ENCODE measurements at regions not wholly inside any gene's neighbourhood (a gene's known extent, or its start where the extent isn't known, plus 50 kb on each side); places are given as distances from the start of the nearest gene placed in this dataset.
A peak's percentile ranks its signal among the peaks of the same experiment; 100 is the strongest.
"Not testable (repeated sequence)": the region's sequence is repeated elsewhere in the genome, so short reads cannot be mapped to it uniquely, and the experiment has no call there.

DNA sequence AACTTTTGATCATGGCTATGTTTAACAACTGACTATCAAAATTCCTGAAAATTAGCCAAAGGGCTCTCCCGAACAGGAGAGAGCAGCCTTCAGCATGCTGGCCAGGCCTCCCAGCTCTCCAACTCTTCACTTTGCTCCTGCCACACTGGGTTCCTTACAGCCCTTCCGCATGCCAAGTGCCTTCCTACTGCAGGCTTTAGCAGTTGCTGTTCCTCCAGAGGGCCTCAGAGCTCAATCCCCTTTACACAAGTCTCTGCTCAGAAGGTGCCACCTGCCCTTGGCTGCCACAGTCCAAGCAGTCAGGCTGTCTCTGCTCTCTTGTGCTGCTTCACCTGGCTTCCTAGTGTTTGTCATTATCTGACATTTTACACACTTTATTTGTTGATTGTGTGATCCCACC lies 553.1 kb upstream of the PPP2R3A start:
- no peak for DNase-seq

DNA sequence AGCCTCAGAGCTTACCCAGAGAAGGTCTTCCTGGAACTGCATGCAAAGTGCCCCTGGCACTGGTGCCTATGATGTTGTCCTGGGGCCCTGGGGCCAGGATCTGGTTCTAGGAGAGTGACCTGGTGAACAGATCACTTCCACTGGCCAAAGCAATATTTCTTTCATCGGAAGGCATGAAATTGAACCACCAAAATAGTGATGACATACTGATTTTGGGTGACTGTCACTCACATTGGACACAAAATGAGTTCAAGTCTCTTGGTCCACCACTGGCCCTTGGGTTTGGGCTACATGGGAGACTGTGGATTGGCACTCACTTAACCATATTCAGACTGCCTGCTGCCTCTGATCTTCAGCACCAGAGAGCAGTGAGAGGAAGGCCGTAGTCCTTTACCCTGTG lies 549.3 kb upstream of the PPP2R3A start:
- DNase-seq = no peak

DNA sequence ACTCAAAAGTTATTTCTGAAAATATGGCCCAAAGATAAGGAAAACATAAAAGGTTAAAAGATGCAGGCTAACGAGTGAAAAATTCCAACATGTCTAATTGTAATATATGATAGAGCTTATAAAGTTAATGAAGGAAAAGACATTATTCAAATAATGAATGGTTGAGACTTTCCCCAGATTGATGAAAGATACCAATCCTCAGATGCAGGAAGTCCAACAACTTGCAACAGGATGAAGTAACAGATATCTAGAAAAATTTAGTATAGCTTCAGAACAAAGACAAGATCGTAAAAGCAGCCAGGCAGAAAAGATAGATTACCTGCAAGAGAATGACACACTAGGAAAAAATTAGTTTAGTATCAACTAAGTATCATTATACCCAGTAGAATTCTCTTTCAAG lies 546.4 kb upstream of the PPP2R3A start:
- no peak for DNase-seq

DNA sequence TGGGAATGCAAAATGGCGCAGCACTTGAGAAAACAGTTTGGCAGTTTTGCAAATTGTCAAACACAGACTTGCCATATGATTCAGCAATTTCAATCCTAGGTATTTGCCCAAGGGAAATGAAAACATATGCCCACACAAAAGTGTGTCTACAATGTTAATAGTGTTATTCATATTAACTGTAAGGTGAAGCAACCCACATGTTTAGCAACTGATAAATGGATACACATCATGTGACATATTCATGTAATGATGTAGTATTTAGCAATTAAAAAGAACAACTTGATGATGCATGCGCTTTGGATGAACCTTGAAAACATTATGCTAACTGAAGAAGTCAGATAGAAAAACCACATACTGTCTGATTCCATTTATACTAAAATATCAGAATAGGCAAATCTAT lies 539.0 kb upstream of the PPP2R3A start:
- no peak for DNase-seq

DNA sequence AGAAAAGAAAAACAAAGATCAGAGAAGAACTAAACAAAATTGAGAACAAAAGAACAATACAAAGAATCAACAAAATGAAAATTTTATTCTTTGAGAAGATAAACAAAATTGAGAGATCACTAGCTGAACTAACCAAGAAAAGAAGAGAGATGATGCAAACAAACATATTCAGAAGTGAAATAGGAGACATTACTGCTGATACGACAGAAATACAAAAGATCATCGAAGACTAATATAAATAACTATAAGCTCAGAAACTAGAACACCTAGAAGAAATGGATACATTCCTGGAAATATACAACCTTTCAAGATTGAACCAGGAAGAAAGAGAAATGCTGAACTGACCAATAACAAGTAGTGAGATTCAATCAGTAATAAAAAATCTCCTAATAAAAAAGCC lies 533.1 kb upstream of the PPP2R3A start:
- DNase-seq = no peak

DNA sequence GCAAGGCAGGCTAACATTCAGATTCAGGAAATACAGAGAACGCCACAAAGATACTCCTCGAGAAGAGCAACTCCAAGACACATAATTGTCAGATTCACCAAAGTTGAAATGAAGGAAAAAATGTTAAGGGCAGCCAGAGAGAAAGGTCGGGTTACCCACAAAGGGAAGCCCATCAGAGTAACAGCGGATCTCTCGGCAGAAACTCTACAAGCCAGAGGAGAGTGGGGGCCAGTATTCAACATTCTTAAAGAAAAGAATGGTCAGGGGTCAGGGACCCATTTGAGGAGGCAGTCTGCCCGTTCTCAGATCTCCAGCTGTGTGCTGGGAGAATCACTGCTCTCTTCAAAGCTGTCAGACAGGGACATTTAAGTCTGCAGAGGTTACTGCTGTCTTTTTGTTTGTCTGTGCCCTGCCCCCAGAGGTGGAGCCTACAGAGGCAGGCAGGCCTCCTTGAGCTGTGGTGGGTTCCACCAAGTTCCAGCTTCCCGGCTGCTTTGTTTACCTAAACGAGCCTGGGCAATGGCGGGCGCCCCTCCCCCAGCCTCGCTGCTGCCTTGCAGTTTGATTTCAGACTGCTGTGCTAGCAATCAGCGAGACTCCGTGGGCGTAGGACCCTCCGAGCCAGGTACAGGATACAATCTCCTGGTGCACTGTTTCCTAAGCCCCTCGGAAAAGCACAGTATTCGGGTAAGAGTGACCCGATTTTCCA lies 526.5 kb upstream of the PPP2R3A start:
- DNase-seq = not testable (repeated sequence)

DNA sequence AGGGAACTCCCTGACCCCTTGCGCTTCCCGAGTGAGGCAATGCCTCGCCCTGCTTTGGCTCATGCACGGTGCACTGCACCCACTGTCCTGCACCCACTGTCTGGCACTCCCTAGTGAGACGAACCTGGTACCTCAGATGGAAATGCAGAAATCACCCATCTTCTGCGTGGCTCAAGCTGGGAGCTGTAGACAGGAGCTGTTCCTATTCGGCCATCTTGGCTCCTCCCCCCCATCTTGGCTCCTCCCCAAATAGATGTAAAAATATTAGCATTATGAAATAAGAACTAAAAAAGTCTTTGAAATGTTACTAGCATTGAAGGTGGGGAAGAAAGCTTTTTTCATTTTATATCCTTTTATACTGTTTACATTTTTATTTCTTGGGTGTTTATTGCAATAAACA lies 525.9 kb upstream of the PPP2R3A start:
- not testable (repeated sequence) for DNase-seq

DNA sequence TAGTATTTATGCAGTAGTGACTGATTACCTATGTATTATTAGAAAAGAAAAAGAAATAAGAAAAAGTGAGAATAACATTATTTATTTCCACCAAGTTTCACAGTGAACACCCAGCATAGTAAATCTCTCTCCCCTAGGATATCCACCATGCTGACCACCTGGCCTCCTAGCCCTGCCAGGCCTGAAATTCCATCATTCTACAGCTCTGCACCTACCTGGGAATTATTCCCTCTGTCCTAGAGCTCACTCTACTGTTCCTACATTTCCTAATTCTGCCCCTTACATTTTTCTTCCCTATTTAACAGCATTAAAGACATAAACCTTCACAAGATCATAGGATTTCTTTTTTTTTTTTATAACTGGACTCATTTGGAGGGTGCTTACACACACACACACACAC lies 525.3 kb upstream of the PPP2R3A start:
- DNase-seq = no peak

DNA sequence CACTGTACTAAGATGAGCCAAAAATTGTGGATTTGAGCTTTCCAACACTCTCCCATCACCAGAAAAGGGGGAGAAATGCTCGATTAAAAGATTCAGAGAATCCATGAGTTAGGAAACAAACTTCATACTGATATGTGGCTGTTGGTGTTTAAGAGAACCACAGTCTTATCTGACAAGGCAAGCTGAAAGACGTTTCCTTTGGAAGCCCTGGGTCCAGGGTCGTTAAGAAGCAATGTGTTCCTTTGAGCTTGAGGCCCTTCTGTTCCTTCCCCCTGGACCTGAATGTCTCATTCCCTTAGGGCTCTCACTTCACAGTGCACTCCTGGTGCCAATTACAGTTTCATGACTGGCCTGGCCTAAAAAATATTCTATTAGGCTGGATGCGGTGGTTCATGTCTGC lies 524.8 kb upstream of the PPP2R3A start:
- DNase-seq = no peak

DNA sequence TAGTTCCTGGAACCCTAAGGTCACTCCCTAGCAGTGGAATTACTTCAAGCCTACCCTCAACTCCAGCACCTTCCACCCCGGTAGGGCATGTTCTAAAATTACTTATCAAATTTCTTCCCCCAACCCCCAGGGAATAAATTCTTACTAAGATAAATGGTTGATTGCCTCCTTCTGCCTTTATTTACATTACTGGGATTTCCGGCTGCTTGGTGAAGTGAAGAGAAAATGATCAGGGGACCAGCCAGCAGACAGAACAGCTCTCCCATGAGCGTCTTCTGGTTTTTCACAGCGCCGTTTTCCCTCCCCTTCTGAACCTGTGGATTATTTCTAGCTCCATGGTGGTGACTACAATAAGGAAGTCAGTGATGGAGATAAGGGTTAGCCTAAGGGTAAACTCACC lies 521.5 kb upstream of the PPP2R3A start:
- no peak for DNase-seq

DNA sequence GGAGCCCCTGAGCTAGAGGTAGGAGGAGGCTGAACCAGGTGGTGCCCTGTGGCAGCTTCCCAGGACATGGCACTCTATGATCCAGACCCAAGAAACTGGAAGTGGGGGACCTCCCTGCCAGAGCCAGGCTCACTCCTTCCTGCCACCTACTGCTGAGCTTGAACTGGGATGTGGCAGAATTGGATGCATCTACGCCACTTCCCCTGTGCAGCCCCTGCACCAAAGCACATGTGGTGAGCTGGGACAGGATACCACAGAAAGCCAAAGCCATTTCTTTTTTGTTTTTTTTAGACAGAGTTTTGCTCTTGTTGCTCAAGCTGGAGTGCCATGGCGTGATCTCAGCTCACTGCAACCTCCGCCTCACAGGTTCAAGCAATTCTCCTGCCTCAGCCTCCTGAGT lies 518.0 kb upstream of the PPP2R3A start:
- DNase-seq = no peak

DNA sequence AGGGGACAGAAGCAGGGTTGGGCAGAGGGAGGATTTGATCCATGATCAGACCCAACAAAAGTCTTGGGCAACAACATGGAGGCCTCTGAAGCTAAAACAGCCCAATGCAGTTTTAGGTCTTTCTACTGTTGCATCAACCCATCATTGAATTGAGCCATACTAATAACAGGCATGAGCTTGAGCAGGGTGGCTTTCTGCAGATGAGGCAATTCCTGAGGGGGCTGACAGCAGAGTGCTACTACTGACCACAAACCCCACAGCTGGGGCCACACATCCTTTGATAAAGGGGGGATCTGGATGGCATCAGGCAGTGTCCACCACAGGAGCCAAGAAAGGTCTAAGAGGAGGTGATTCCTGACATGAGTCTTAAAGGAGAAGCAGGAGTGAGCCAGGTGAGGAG lies 517.0 kb upstream of the PPP2R3A start:
- DNase-seq = no peak

DNA sequence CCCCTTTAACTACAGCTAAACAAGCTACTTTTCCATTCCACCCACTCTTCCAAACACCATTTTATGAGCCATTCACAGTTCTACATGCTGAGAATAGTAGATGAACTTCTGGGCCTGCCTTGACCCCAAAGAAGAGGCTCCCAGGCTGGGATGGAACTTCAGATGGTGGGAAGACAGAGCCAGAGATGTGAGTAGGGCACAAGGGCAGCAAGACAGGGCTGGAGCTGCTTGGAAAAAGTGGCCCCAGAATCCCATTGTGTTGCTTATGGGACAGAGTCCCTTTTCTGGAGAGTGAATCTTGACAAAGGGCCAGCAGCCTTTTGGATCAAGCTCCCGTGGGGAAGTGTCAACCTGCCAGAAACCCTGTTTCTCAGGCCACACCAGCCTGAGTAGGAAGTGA lies 516.5 kb upstream of the PPP2R3A start:
- DNase-seq = no peak

DNA sequence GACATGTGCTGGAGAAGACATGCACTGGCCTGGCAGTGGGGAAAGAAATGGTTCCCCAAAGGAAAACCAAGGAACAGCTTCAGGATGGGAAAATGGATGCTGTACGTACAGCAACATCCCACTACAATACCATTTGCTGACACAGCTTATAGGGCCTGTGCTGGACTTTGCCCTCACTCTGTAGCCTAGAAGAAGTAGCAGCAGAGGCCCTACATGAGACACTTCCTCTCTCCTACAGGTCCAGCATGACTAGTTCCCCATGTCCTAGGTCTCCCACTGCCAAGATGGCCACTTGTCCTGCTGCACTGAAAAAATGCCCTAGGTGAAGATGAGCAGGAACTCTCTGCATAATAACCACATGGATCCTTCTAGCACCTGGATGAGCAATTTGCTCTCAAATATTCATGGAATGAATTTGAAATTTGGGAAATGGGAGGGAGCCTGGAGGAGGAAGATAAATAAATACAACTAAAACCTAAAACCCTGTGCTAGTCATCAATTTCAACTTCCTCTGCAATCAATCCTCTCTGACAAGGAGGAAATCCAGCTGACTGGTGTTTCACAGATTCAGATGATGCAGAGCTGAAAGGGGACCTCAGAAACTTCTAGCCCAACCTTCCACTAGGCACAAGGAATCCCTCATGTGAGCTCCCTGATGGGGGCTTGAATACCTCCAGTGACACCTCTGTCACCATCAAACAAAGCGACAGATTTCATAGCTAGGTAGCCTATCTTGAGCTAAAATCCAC lies 514.3 kb upstream of the PPP2R3A start:
- no peak for DNase-seq

DNA sequence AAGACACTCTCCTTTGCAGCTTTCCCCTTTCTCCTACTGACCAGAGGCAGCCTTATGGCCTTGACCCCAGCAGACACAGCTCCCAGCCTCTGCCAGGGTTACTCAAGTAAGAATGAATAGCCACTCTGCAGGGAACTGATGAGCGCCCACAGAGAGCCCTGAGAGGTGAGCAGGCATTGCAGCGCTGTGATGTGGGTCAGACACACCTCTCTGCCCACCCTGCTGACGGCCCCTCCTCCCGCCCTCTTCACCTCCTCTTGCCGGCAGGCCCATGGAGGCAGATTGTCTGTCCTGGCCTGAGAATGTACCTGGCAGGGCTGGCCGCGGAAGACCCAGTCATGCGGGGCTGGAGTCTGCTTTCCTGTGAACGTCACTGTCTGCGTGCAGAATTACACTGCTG lies 512.6 kb upstream of the PPP2R3A start:
- DNase-seq = no peak

DNA sequence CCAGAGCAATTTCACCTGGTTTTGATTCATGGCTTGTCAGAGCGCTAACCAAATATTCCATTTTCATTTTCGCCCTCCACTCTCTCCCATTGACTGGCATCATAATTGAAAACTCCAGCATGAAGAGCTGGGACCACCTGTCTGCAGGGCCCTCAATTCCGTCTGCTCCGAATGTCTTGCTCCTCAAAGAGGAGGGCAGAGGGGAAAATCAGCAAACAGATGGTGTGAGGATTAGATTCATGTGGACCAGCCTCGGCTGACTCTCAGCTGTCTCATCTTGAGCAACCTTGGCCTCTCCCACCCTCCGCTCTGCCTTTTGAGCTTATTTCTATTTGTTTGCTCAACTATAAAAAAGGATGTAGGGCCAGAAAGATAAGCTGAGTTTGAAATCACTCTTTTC lies 512.2 kb upstream of the PPP2R3A start:
- DNase-seq = no peak

DNA sequence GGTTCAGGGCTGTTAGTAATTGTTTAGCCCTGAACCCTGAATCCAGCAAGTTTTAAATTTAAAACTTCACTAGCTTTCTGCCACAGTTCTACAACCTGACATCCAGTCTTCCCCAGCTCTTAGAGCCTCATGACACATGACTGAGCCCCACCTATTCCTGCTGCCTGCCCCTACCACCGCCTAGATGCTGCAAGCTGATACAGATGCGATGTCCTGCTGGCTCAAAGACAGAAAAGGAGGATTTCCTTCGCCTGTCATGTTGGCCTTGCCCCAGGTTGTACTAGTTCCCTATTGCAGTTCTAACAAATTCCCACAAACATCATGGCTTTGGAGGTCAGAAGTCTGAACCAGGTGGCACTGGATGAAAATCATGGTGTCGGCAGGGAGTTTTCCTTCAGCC lies 510.6 kb upstream of the PPP2R3A start:
- no peak for DNase-seq

DNA sequence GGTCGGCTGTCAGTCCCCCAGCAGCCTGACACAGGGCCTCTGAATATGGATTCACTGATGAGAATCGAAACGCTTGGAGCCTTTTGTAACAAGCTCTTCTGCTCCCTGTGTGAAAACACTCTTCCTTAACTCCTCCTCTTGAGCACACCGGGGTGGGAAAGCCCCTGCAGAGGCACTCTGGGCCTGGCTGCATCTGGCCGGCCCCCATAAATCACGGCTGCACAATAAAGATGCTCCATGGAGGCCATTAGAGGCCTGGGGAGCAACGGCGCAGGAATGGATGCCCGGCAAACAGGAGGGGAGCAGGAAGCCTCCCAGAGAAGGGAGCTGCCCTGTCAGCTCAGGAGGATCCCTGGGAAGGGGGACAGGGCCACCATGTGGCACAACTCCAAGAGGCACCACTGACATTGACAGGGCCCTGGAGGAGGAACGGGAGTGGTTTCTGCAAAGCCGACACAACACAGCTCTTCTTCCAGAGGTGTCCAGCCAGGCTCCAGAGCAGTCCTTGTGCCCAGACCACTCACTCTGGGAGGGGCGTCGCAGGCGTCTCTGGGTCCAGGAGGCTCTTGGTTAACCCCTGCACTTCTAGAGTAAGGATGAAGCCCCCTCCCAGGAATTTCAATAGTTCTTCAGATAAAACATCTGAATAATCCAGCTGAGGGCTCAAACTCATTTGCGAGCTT lies 509.3 kb upstream of the PPP2R3A start:
- peak; percentile 86 for DNase-seq

DNA sequence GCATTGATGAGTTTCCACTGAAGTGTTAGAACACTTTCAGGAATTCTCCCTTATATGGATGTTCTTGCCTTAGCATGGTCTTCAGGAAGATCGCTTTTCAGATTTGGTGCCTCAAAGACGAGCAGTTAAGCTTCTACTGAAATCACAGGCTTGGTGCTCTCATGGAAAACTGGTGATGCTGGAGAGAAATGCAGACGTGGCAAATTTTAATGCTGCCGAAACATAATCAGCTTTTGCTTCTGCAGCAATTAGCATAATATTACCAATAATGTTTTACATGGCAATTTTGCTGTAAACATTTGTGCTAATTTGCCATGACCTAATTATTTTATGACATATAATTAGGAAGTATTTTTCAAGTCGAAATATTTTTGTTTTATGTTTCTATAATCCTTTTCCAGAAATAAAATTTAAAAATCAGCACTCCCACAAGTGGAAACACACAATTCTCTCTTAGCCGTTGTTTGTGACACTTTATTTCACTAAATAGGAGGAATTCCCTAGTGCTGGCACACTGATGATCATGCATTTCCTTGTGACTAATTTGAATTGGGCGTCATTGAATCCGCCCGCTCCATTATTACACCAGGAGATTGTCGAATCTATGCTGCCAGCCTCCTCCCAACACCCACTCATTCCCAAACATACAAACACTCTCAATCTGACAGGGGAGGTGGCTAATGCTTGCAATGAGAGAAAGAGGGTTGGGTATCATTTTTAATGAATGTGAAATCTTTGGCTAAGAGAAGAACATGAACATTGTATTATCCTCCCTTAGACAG lies 506.8 kb upstream of the PPP2R3A start:
- no peak for DNase-seq

DNA sequence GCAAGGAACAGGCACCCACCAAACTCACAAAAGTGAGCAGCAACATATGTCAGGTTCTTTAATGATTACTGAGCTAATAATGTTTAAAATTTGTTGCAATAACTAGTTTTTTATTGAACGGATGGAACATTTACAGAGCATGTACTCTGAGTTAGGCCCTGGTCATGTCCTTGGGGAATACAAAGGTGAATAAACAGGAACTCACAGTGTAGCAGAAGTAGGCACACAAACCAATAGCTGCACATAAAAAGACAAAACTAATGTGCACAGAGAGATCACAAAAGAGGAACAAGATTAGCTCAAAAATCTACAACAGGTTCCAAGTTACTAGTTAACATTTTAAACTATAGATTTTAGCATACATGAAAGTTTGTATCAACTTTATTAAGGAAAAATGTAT lies 505.3 kb upstream of the PPP2R3A start:
- DNase-seq = no peak

DNA sequence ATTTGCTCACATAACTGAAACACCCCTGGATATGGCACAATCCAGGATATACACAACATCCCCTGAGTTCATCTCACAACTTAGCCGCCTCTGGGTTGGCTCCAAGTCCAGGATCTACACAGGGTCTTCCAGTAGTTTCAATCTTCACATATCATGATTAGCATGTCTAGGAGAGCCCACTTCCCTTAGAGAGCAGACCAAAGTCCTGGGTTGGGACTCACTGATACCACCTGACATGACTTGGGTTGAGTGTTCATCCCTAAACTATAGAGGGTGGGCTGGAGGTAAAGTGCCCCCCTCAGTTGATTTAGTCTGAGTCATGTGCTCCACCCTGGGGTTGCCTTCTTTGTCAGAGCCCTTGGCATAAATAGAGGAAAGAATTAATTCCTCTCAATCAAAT lies 493.6 kb upstream of the PPP2R3A start:
- DNase-seq = no peak

DNA sequence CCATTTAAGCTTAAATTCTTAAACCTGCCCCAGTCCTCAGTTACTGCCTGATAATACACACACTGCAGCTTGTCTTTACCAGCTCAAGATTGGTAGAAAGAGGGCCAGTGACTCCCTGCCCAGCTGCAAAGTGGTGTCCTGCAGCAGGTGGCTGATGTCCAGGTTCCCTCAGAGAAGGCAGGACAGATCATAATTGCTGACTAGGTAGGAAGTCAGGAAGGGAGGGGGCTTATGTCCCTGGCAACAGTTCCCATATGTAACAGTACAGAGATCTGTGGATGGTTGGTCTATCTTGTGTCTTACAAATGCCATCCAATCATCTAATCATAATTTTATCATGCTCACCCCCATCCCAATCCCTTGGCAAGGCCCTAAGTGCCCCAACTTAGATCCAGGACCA lies 492.1 kb upstream of the PPP2R3A start:
- no peak for DNase-seq

DNA sequence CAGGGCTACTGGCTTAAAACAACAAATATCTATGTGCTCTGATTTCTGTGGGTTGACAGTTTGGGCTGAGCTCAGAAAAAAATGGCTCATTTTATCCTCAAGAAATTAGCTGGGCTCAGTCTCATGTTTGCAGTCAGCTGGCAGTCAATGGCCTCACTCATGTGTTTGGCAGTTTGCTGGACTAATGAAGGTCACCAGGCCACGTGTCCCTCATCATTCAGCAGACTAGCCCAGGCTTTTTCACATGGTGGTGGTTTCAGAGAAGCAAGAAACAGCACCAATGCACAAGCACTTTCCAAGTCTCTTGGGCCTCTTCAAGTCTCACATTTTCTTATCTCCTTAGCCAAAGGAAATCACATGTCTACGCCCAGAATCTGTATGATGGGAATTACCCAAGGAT lies 478.3 kb upstream of the PPP2R3A start:
- DNase-seq = no peak
